H7 (cell line): ENCODE measurements at regions not wholly inside any gene's neighbourhood (a gene's known extent, or its start where the extent isn't known, plus 50 kb on each side); places are given as distances from the start of the nearest gene placed in this dataset.

Experiments
- DNase-seq: peaks from one replicate; pipeline ENCODE4 v3.0.0; 2012
- H3K27me3 ChIP-seq: 2 replicates; pipeline ENCODE4 v1.6.0; 2011; ENCODE audit warnings: mild to moderate bottlenecking, low read length; ENCODE audit not compliant: control insufficient read depth, insufficient read depth
- H3K36me3 ChIP-seq: replicated peaks from 2 replicates; pipeline ENCODE4 v1.5.1; 2011; ENCODE audit warnings: low read length; ENCODE audit not compliant: control insufficient read depth, insufficient read depth
- H3K4me3 ChIP-seq: 2 replicates; pipeline ENCODE4 v1.5.1; 2011; ENCODE audit warnings: low read depth, mild to moderate bottlenecking, control low read depth, low read length, moderate library complexity; ENCODE audit not compliant: insufficient read depth

- no peak overlapping the region for H3K4me3 ChIP-seq
- no peaks in the 10 kb centered on the region for H3K27me3 ChIP-seq
- DNase-seq: no peak
- H3K36me3 ChIP-seq: no peaks in the 10 kb centered on the region
These were observed 194.9 kb downstream of the LRATD1 start for GRCh38 chr2:14827226-14828023.

- H3K27me3 ChIP-seq: no peaks in the 10 kb centered on the region
- H3K4me3 ChIP-seq: no peak overlapping the region
- H3K36me3 ChIP-seq: no peaks in the 10 kb centered on the region
- no peak for DNase-seq
These were observed 195.7 kb downstream of the LRATD1 start for GRCh38 chr2:14828223-14828622.

DNA sequence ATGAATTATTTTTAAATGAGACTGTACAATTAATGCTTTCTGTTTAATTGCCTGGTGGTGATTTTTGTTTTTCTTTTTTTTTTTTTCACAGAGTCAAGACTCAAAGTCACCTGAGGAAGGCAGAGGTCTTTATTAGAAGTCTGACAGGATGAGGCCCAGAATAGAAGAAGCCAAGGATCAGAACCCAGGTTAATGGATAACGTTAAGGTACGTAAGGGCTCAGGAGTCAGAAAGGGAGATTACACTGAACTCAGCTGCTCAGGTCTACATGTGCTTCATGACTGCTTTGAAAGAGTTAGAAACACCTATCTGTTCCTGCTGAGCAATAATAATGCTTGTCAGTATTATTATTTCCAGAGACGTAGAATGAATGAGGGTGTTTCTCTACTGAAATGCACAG is 196.5 kb downstream of the LRATD1 start:
- Histone ChIP-seq H3K27me3 (no peaks in the 10 kb centered on the region), H3K36me3 (no peaks in the 10 kb centered on the region), H3K4me3 (no peak overlapping the region)
- no peak for DNase-seq

- no peaks in the 10 kb centered on the region for H3K27me3 ChIP-seq
- no peak for DNase-seq
- H3K4me3 ChIP-seq: no peak overlapping the region
- H3K36me3 ChIP-seq: no peaks in the 10 kb centered on the region
These were observed 198.9 kb downstream of the LRATD1 start for GRCh38 chr2:14831458-14831857.

DNA sequence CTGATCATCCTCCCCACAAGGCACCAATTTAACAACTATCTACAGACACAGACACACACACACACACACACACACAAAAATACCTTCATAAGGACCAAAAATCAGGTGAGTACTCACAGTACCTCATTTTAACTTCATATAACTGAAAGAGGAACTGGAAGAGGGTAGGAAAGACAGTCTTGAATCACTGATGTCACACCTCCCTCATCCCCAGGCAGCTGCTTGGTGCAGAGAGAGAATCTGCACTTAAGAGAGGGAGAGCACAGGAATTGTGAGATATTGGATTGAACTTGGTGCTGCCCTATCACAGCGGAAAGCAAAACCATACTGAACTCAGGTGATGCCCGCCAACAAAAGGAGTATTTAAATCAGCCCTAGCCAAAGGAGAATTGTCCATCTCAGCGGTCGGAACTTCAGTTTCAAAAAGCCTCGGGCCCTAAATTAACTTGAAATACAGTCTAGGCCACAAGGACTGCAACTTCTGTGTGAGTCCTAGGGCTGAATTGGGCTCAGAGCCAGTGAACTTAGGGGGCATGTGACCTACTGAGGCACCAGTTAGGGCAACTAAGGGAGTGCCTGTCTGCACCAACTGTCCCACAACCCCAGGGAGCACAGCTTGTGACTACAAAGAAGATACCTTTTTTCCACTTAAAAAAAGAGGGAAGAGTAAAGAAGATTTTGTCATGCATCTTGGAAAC is 211.1 kb downstream of the LRATD1 start:
- Histone ChIP-seq H3K27me3 (no peaks in the 10 kb centered on the region), H3K36me3 (no peaks in the 10 kb centered on the region), H3K4me3 (no peak overlapping the region)
- no peak for DNase-seq

GRCh38 chr2:14855751-14856150 is 223.2 kb downstream of the LRATD1 start:
- DNase-seq: no peak
- Histone ChIP-seq H3K27me3 (no peaks in the 10 kb centered on the region), H3K4me3 (no peak overlapping the region), H3K36me3 (no peaks in the 10 kb centered on the region)

- H3K36me3 ChIP-seq: no peaks in the 10 kb centered on the region
- no peaks in the 10 kb centered on the region for H3K27me3 ChIP-seq
- no peak for DNase-seq
- no peak overlapping the region for H3K4me3 ChIP-seq
These were observed 228.7 kb downstream of the LRATD1 start for GRCh38 chr2:14861181-14861580.

DNA sequence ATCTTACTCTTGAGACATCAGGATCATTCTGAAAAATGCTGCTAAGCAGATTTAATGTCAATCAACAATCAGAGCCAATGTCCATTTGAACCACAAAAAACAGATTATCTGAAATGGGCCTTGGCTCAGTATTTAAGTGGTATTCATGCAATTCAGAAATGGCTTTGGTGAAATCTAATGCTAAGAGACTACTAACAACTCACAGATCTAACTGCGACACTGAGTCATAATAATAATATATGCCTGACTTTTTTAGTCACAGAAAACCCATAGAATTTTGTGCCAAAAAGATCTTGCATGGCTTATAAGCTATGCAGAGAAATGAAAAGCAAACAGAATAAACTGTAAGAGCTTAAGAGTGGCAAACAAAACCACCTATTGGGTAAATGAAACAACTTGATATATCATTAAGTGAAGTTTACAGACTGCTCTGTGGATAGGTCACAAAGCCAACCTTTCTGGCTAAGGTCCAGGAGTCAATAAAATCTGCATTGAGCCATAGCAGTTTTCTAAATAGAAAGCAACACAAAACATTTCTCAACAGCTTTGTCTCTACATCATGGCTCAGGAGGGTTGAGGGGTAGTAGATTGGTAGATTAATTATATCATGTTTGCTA is 234.3 kb downstream of the LRATD1 start:
- Histone ChIP-seq H3K4me3 (no peak overlapping the region), H3K36me3 (no peaks in the 10 kb centered on the region), H3K27me3 (no peaks in the 10 kb centered on the region)
- DNase-seq: no peak

GRCh38 chr2:14867853-14868252 is 235.3 kb downstream of the LRATD1 start:
- H3K27me3 ChIP-seq: no peaks in the 10 kb centered on the region
- no peak for DNase-seq
- no peaks in the 10 kb centered on the region for H3K36me3 ChIP-seq
- H3K4me3 ChIP-seq: no peak overlapping the region

- H3K27me3 ChIP-seq: no peaks in the 10 kb centered on the region
- no peak for DNase-seq
- H3K4me3 ChIP-seq: no peak overlapping the region
- H3K36me3 ChIP-seq: no peaks in the 10 kb centered on the region
These were observed 240.3 kb downstream of the LRATD1 start for GRCh38 chr2:14872779-14873325.

- H3K4me3 ChIP-seq: no peak overlapping the region
- no peak for DNase-seq
- H3K36me3 ChIP-seq: no peaks in the 10 kb centered on the region
- no peaks in the 10 kb centered on the region for H3K27me3 ChIP-seq
These were observed 249.3 kb downstream of the LRATD1 start for GRCh38 chr2:14881651-14882327.

DNA sequence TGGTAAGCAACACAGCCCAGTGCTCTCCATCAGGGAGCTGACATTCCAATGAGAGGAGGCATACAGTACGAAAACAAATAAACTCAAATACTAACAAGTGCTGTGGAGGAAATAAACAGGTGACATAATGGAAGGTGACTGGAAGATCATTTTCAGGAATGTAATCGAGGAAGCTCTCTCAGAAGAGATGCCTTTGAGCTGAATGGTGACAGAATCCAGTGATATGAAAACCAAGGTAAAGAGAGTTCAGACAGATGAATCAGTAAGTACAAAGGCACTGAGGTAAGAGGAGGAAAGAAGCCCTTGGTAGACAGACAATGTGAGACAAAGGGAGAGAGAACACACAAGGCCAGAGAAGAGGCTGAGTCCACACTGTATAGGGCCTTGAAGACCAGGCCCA is 252.1 kb downstream of the LRATD1 start:
- Histone ChIP-seq H3K36me3 (no peaks in the 10 kb centered on the region), H3K27me3 (no peaks in the 10 kb centered on the region), H3K4me3 (no peak overlapping the region)
- DNase-seq: no peak

- no peak for DNase-seq
- Histone ChIP-seq H3K4me3 (no peak overlapping the region), H3K27me3 (no peaks in the 10 kb centered on the region), H3K36me3 (no peaks in the 10 kb centered on the region)
These were observed 259.0 kb downstream of the LRATD1 start for GRCh38 chr2:14891546-14891945.

- no peaks in the 10 kb centered on the region for H3K27me3 ChIP-seq
- no peak overlapping the region for H3K4me3 ChIP-seq
- H3K36me3 ChIP-seq: no peaks in the 10 kb centered on the region
- no peak for DNase-seq
These were observed 264.0 kb downstream of the LRATD1 start for GRCh38 chr2:14896330-14897030.
